HEK293 (cell line): ENCODE measurements at regions not wholly inside any gene's neighbourhood (a gene's known extent, or its start where the extent isn't known, plus 50 kb on each side); places are given as distances from the start of the nearest gene placed in this dataset.

ENCODE experiments used
- CTCF ChIA-PET: fragments of 350-600 bp; formaldehyde crosslinking; extraction: SDS; loops from one replicate; lab custom pipeline; 2021; ENCODE audit warnings: antibody characterized with exemption; lab: Yijun Ruan, JAX
- POLR2A ChIA-PET: fragments of 300-600 bp; formaldehyde crosslinking; extraction: SDS; loops from one replicate; lab custom pipeline; 2020; ENCODE audit warnings: antibody characterized with exemption, inconsistent platforms; lab: Yijun Ruan, JAX
- H3K27ac ChIP-seq: fragments of 200-500 bp; sonication (Bioruptor generic); 2 replicates; pipeline ENCODE4 v1.5.1; 2014; ENCODE audit warnings: low read depth, low read length, control low read depth, inconsistent platforms; ENCODE audit errors: extremely low read depth
- H3K36me3 ChIP-seq, 2 experiments: fragments of 200-500 bp in 1 of 2; sonication (Bioruptor generic) in 1 of 2; 1 replicate in 1 of 2; 2 replicates in 1 of 2; pipeline ENCODE4 v1.5.1; 2014 to 2017; ENCODE audit warnings: inconsistent platforms in 2 of 2, low read length in 2 of 2; ENCODE audit not compliant: control insufficient read depth in 2 of 2, insufficient read depth in 1 of 2
- H3K4me1 ChIP-seq: fragments of 200-500 bp; sonication (Bioruptor generic); 2 replicates; pipeline ENCODE4 v1.5.1; 2014; ENCODE audit warnings: mild to moderate bottlenecking, low read length, inconsistent platforms; ENCODE audit not compliant: control insufficient read depth, insufficient read depth
- H3K4me3 ChIP-seq: 2 replicates; pipeline ENCODE4 v1.5.1; 2011; ENCODE audit warnings: low read depth, mild to moderate bottlenecking, control low read depth, low read length, moderate library complexity
- H3K9me3 ChIP-seq: fragments of 200-500 bp; sonication (Bioruptor generic); 2 replicates; pipeline ENCODE4 v1.5.1; 2014; ENCODE audit warnings: low read depth, low read length, inconsistent platforms; ENCODE audit not compliant: control insufficient read depth, insufficient read depth
- EGR2 ChIP-seq: fragments of 450-650 bp; formaldehyde crosslinking; IDR thresholded peaks from 2 replicates; pipeline ENCODE4 v1.5.1; 2016; ENCODE audit warnings: low read depth, missing biosample characterization, missing genetic modification characterization
- GLI2 ChIP-seq: fragments of 450-650 bp; formaldehyde crosslinking; IDR thresholded peaks from 2 replicates; pipeline ENCODE4; 2017; ENCODE audit warnings: missing biosample characterization, missing genetic modification characterization, low read depth, borderline replicate concordance
- MEIS1 ChIP-seq: sonication (generic); formaldehyde crosslinking; IDR thresholded peaks from 2 replicates; pipeline ENCODE4 v1.8.1; 2022; ENCODE audit warnings: missing genetic modification reagents, mild to moderate bottlenecking, borderline replicate concordance
- SP7 ChIP-seq: fragments of 450-650 bp; formaldehyde crosslinking; IDR thresholded peaks from 2 replicates; pipeline ENCODE4 v1.5.1; 2016; ENCODE audit warnings: missing biosample characterization, missing genetic modification characterization
- WT1 ChIP-seq: fragments of 450-650 bp; formaldehyde crosslinking; IDR thresholded peaks from 2 replicates; pipeline ENCODE4 v1.5.1; 2016; ENCODE audit warnings: missing biosample characterization, missing genetic modification characterization
- ZBTB49 ChIP-seq: fragments of 450-650 bp; formaldehyde crosslinking; IDR thresholded peaks from 2 replicates; pipeline ENCODE4 v1.5.1; 2016; ENCODE audit warnings: missing biosample characterization, missing genetic modification characterization, low read depth
- ZFHX2 ChIP-seq: fragments of 450-650 bp; formaldehyde crosslinking; conservative IDR thresholded peaks from 2 replicates; pipeline ENCODE4 v1.5.1; 2016; ENCODE audit warnings: missing biosample characterization, missing genetic modification characterization
- ZNF10 ChIP-seq: fragments of 450-650 bp; formaldehyde crosslinking; IDR thresholded peaks from 2 replicates; pipeline ENCODE4 v1.5.1; 2017; ENCODE audit warnings: missing biosample characterization, missing genetic modification characterization
- ZNF202 ChIP-seq: fragments of 450-650 bp; formaldehyde crosslinking; IDR thresholded peaks from 2 replicates; pipeline ENCODE4 v1.5.1; 2016; ENCODE audit warnings: missing biosample characterization, missing genetic modification characterization, borderline replicate concordance
- ZNF214 ChIP-seq: fragments of 450-650 bp; formaldehyde crosslinking; IDR thresholded peaks from 2 replicates; pipeline ENCODE4 v1.5.1; 2017; ENCODE audit warnings: missing biosample characterization, mild to moderate bottlenecking, missing genetic modification characterization, borderline replicate concordance
- ZNF239 ChIP-seq: fragments of 450-650 bp; formaldehyde crosslinking; IDR thresholded peaks from 2 replicates; pipeline ENCODE4 v1.5.1; 2016; ENCODE audit warnings: missing biosample characterization, missing genetic modification characterization
- ZNF362 ChIP-seq: fragments of 450-650 bp; formaldehyde crosslinking; IDR thresholded peaks from 2 replicates; pipeline ENCODE4 v1.5.1; 2016; ENCODE audit warnings: missing biosample characterization, missing genetic modification characterization
- ZNF426 ChIP-seq: fragments of 450-650 bp; formaldehyde crosslinking; IDR thresholded peaks from 2 replicates; pipeline ENCODE4 v1.5.1; 2017; ENCODE audit warnings: missing biosample characterization, missing genetic modification characterization, mild to moderate bottlenecking, inconsistent platforms, moderate library complexity
- ZNF488 ChIP-seq: fragments of 450-650 bp; formaldehyde crosslinking; IDR thresholded peaks from 2 replicates; pipeline ENCODE4 v1.5.1; 2016; ENCODE audit warnings: missing biosample characterization, missing genetic modification characterization
- ZNF513 ChIP-seq: fragments of 450-650 bp; IDR thresholded peaks from 2 replicates; pipeline ENCODE4 v1.5.1; 2018; ENCODE audit warnings: missing biosample characterization, missing genetic modification characterization
- ZNF558 ChIP-seq: fragments of 450-650 bp; formaldehyde crosslinking; IDR thresholded peaks from 2 replicates; pipeline ENCODE4 v1.5.1; 2016; ENCODE audit warnings: missing biosample characterization, missing genetic modification characterization
- ZNF596 ChIP-seq: fragments of 450-650 bp; IDR thresholded peaks from 2 replicates; pipeline ENCODE4 v1.5.0; 2018; ENCODE audit warnings: missing biosample characterization, mild to moderate bottlenecking, missing genetic modification characterization, moderate library complexity
- ZNF610 ChIP-seq: fragments of 450-650 bp; formaldehyde crosslinking; IDR thresholded peaks from 2 replicates; pipeline ENCODE4 v1.5.1; 2016; ENCODE audit warnings: missing biosample characterization, missing genetic modification characterization, borderline replicate concordance
- ZNF654 ChIP-seq: fragments of 450-650 bp; formaldehyde crosslinking; IDR thresholded peaks from 2 replicates; pipeline ENCODE4 v1.5.1; 2016; ENCODE audit warnings: low read depth, missing biosample characterization, missing genetic modification characterization
- ZNF660 ChIP-seq: fragments of 450-650 bp; IDR thresholded peaks from 2 replicates; pipeline ENCODE4 v1.5.1; 2018; ENCODE audit warnings: missing biosample characterization, mild to moderate bottlenecking, missing genetic modification characterization
- ZSCAN16 ChIP-seq: fragments of 450-650 bp; formaldehyde crosslinking; IDR thresholded peaks from 2 replicates; pipeline ENCODE4 v1.5.1; 2016; ENCODE audit warnings: missing biosample characterization, missing genetic modification characterization

GRCh38 chr4:155120536-155120935 lies 87.9 kb upstream of the NPY2R start (continued):
- TF ChIP-seq SP7 (no peak), ZNF362 (tag by site-specific recombination) (no peak), EGR2 (tag by site-specific recombination) (no peak), ZSCAN16 (tag by site-specific recombination) (no peak), ZNF10 (no peak), ZBTB49 (tag by site-specific recombination) (no peak), ZNF654 (tag by site-specific recombination) (no peak), ZNF202 (tag by site-specific recombination) (no peak)

GRCh38 chr4:155122382-155122781 lies 86.1 kb upstream of the NPY2R start:
- TF ChIP-seq MEIS1 (CRISPR knock-in tag): no peak
- TF ChIP-seq ZNF610 (tag by site-specific recombination): no peak
- no peak overlapping the region for H3K27ac ChIP-seq
- no peaks in the 10 kb centered on the region for H3K36me3 ChIP-seq
- ChIA-PET CTCF (no interaction called here), POLR2A (no interaction called here)
- H3K4me1 ChIP-seq: no peaks in the 10 kb centered on the region
- no peak overlapping the region for H3K4me3 ChIP-seq
- H3K9me3 ChIP-seq: no peaks in the 10 kb centered on the region

GRCh38 chr4:155134136-155134535 lies 74.3 kb upstream of the NPY2R start:
- Histone ChIP-seq H3K9me3 (no peaks in the 10 kb centered on the region), H3K4me3 (no peak overlapping the region), H3K4me1 (no peaks in the 10 kb centered on the region), H3K27ac (no peak overlapping the region)
- POLR2A ChIA-PET: no interaction called here
- TF ChIP-seq ZNF596 (tag by site-specific recombination): no peak
- TF ChIP-seq, all 188 proteins: peak for 0
- no peaks in the 10 kb centered on the region for H3K36me3 ChIP-seq
- CTCF ChIA-PET: no interaction called here

GRCh38 chr4:155140889-155141288 lies 67.5 kb upstream of the NPY2R start:
- CTCF ChIA-PET: interaction anchor here (0.5 kb wide), 1 partner anchor 334 kb away, joined by 3 read pairs; no protein-coding TSS in a partner anchor

More at GRCh38 chr4:155140889-155141288, 67.5 kb upstream of the NPY2R start:
- POLR2A ChIA-PET: no interaction called here
- Histone ChIP-seq H3K4me3 (no peak overlapping the region), H3K9me3 (no peaks in the 10 kb centered on the region), H3K36me3 (no peaks in the 10 kb centered on the region), H3K4me1 (no peaks in the 10 kb centered on the region), H3K27ac (no peak overlapping the region)
- TF ChIP-seq ZNF426 (tag by site-specific recombination) (no peak), GLI2 (tag by site-specific recombination) (no peak), ZNF488 (tag by site-specific recombination) (no peak), ZNF660 (tag by site-specific recombination) (no peak), ZNF214 (tag by site-specific recombination) (no peak), ZNF513 (tag by site-specific recombination) (no peak), ZNF239 (tag by site-specific recombination) (no peak), WT1 (tag by site-specific recombination) (no peak), ZNF558 (tag by site-specific recombination) (no peak), ZNF202 (tag by site-specific recombination) (no peak), ZFHX2 (tag by site-specific recombination) (no peak)
